DOHH2 (cell line): ENCODE measurements at regions not wholly inside any gene's neighbourhood (a gene's known extent, or its start where the extent isn't known, plus 50 kb on each side); places are given as distances from the start of the nearest gene placed in this dataset.

Experiments used
- CTCF ChIP-seq: fragments of 200-600 bp; sonication (generic); IDR thresholded peaks from one replicate; pipeline ENCODE4 v1.5.1; 2014; ENCODE audit warnings: antibody characterized with exemption, mild to moderate bottlenecking, low read depth, low read length; ENCODE audit not compliant: poor library complexity, severe bottlenecking
- EZH2phosphoT487 ChIP-seq: fragments of 200-600 bp; sonication (generic); IDR thresholded peaks from 2 replicates; pipeline ENCODE4 v1.6.1; 2017; ENCODE audit warnings: borderline replicate concordance, mild to moderate bottlenecking, antibody characterized with exemption, low read length, moderate library complexity, mixed read lengths

GRCh38 chr6:139996253-139996834 is 621.9 kb upstream of the CITED2 start:
- TF ChIP-seq CTCF: no peak
- no peak for TF ChIP-seq EZH2phosphoT487
